Epidermal melanocyte (primary cell): ENCODE measurements at regions not wholly inside any gene's neighbourhood (a gene's known extent, or its start where the extent isn't known, plus 50 kb on each side); places are given as distances from the start of the nearest gene placed in this dataset.
"Not testable (repeated sequence)": the region's sequence is repeated elsewhere in the genome, so short reads cannot be mapped to it uniquely, and the experiment has no call there.

ENCODE experiments used
- DNase-seq: peaks from one replicate; pipeline ENCODE4 v3.0.0; 2011; ENCODE audit warnings: low spot score; ENCODE audit not compliant: insufficient read length

GRCh38 chr2:100702438-100703109 lies 117.4 kb upstream of the NPAS2 start:
- no peak for DNase-seq

GRCh38 chr2:100703213-100703612 lies 116.7 kb upstream of the NPAS2 start:
- DNase-seq = peak; percentile 39

- no peak for DNase-seq
Observed at GRCh38 chr2:100703739-100704138, 116.2 kb upstream of the NPAS2 start.

GRCh38 chr2:100704156-100704555 lies 115.8 kb upstream of the NPAS2 start:
- no peak for DNase-seq

GRCh38 chr2:100704711-100705110 lies 115.2 kb upstream of the NPAS2 start:
- DNase-seq = no peak

GRCh38 chr2:100707016-100707947 lies 112.7 kb upstream of the NPAS2 start:
- DNase-seq = no peak

GRCh38 chr2:100708333-100708732 lies 111.6 kb upstream of the NPAS2 start:
- no peak for DNase-seq

GRCh38 chr2:100713106-100713505 lies 106.8 kb upstream of the NPAS2 start:
- no peak for DNase-seq

- not testable (repeated sequence) for DNase-seq
Observed at GRCh38 chr2:100714396-100715010, 105.4 kb upstream of the NPAS2 start.

- DNase-seq = not testable (repeated sequence)
Observed at GRCh38 chr2:100715861-100716260, 104.1 kb upstream of the NPAS2 start.

- DNase-seq = no peak
Observed at GRCh38 chr2:100716581-100716980, 103.4 kb upstream of the NPAS2 start.

GRCh38 chr2:100718065-100718629 lies 101.8 kb upstream of the NPAS2 start:
- DNase-seq = no peak

GRCh38 chr2:100720445-100720844 lies 99.5 kb upstream of the NPAS2 start:
- no peak for DNase-seq

- DNase-seq = no peak
Observed at GRCh38 chr2:100721693-100722092, 98.2 kb upstream of the NPAS2 start.

- no peak for DNase-seq
Observed at GRCh38 chr2:100722125-100722524, 97.8 kb upstream of the NPAS2 start.

- no peak for DNase-seq
Observed at GRCh38 chr2:100726866-100727265, 93.1 kb upstream of the NPAS2 start.

GRCh38 chr2:100730290-100730868 lies 89.6 kb upstream of the NPAS2 start:
- no peak for DNase-seq

- no peak for DNase-seq
Observed at GRCh38 chr2:100731535-100731981, 88.4 kb upstream of the NPAS2 start.

GRCh38 chr2:100733391-100734187 lies 86.3 kb upstream of the NPAS2 start:
- no peak for DNase-seq

- no peak for DNase-seq
Observed at GRCh38 chr2:100736121-100736915, 83.6 kb upstream of the NPAS2 start.
